Stimulated activated naive CD8-positive, alpha-beta T cell treated with anti-CD3 and anti-CD28 coated beads, Interleukin-15, Interleukin-2, amounts not matched to agents 100 ng/mL and 50 ng/mL, for 24 hours (primary cell): ENCODE measurements at regions not wholly inside any gene's neighbourhood (a gene's known extent, or its start where the extent isn't known, plus 50 kb on each side); places are given as distances from the start of the nearest gene placed in this dataset.
"Not testable (repeated sequence)": the region's sequence is repeated elsewhere in the genome, so short reads cannot be mapped to it uniquely, and the experiment has no call there.

ENCODE experiments used
- H3K27ac Mint-ChIP-seq: one replicate; pipeline ENCODE4 v1.8.0; 2021; ENCODE audit warnings: mild to moderate bottlenecking, mixed read lengths
- H3K27me3 Mint-ChIP-seq: one replicate; pipeline ENCODE4 v1.8.0; 2021; ENCODE audit warnings: mixed read lengths
- H3K36me3 Mint-ChIP-seq: one replicate; pipeline ENCODE4 v1.8.0; 2021; ENCODE audit warnings: low read depth, mixed read lengths
- H3K4me1 Mint-ChIP-seq: one replicate; pipeline ENCODE4 v1.8.0; 2021; ENCODE audit warnings: low read depth, mixed read lengths
- H3K4me3 Mint-ChIP-seq: one replicate; pipeline ENCODE4 v1.8.0; 2021; ENCODE audit warnings: mild to moderate bottlenecking, mixed read lengths
- H3K9me3 Mint-ChIP-seq: one replicate; pipeline ENCODE4 v1.8.0; 2021; ENCODE audit warnings: mixed read lengths

DNA sequence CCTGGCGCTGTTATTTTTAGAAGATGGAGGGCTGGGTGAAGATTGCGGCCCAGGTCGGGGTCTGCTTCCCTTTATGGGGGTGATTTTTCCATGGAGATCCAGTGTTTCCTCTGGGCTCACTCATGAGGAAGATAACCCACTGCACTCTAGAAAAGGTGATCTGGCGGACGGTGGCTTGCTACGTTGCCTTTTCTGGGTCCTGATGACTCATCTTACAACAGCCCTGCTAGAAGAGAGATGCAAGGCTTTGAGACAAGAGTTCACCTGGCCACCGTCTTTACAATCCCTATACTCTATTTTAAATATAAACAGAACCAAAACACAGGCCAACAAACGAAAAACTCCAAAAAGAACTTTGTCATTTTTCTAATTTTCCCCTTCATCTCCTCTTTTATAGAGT, 182.1 kb upstream of the EXOC2 start:
- H3K4me1 Mint-ChIP-seq: no peaks in the 10 kb centered on the region
- no peak overlapping the region for H3K27ac Mint-ChIP-seq
- no peaks in the 10 kb centered on the region for H3K9me3 Mint-ChIP-seq
- H3K4me3 Mint-ChIP-seq: no peak overlapping the region
- no peaks in the 10 kb centered on the region for H3K36me3 Mint-ChIP-seq
- peaks cover 18% of the 10 kb centered on the region for H3K27me3 Mint-ChIP-seq

DNA sequence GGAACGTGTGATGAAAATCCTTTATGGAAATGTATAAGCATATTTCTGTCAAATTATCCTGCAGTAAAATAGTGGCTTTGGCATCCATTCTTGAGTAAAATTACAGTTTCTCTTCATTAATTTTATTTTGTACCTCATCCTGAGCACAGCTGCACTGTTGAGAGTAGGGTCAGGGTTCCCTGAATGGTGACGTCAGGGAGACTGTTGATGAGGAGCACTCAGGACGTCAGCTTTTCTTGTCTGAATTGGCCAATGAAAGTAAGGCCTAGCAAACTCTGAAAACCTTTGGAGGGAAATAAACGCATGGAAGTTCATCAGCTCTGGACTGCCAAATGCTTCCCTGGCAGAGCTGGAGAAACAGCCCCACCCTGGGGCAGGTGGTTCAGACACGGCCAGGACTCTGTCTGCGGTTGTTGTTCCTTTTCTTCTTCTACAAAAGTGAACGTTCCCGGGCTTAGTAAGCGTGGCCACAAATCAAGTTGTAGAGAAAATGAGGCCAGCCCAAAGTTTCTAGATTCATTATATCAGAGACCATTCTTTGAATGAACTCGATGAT, 179.7 kb upstream of the EXOC2 start:
- no peak overlapping the region for H3K27ac Mint-ChIP-seq
- no peaks in the 10 kb centered on the region for H3K4me1 Mint-ChIP-seq
- H3K4me3 Mint-ChIP-seq: no peak overlapping the region
- no peaks in the 10 kb centered on the region for H3K9me3 Mint-ChIP-seq
- H3K36me3 Mint-ChIP-seq: no peaks in the 10 kb centered on the region
- H3K27me3 Mint-ChIP-seq: peaks cover 19% of the 10 kb centered on the region

DNA sequence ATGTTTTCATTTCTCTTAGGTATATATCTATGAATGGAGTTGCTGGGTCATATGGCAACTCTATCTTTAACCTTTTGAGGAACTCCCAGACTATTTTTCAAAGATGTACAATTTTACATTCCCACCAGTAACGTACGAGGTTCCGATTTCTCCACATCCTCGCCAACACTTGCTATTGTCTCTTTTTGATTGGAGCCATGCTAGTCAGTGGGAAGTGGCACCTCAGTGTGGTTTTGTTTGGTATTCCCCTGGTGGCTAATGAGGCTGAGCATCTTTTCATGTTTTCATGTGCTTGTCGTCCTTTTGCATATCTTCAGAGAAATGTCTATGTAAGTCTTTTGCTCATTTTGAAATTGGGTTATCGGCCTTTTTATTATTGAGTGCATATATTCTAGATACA, 178.6 kb upstream of the EXOC2 start:
- Mint-ChIP-seq H3K4me1 (no peaks in the 10 kb centered on the region), H3K36me3 (no peaks in the 10 kb centered on the region), H3K27me3 (peaks cover 15% of the 10 kb centered on the region), H3K9me3 (no peaks in the 10 kb centered on the region), H3K4me3 (no peak overlapping the region), H3K27ac (no peak overlapping the region)

DNA sequence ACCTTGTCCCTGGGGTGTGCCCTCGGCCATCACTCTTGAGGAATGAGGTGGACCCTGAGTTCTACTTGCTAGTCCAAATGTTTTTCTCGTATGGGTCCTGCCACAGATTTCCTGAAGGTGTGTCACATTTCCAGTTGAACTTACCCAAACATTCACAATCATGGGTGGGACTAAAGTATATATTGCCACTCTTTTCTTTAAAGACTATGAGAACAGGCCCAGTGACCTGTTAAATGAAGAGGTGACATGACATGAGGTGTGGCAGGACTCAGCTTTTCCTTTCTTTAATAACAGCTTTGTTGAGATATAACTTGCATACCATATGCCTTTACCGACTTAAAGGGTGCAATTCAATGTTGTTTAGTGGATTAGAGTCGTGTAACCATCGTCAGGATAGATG, 177.2 kb upstream of the EXOC2 start:
- Mint-ChIP-seq H3K4me1 (no peaks in the 10 kb centered on the region), H3K36me3 (no peaks in the 10 kb centered on the region), H3K27ac (no peak overlapping the region), H3K9me3 (no peaks in the 10 kb centered on the region), H3K4me3 (no peak overlapping the region), H3K27me3 (peaks cover 17% of the 10 kb centered on the region)

DNA sequence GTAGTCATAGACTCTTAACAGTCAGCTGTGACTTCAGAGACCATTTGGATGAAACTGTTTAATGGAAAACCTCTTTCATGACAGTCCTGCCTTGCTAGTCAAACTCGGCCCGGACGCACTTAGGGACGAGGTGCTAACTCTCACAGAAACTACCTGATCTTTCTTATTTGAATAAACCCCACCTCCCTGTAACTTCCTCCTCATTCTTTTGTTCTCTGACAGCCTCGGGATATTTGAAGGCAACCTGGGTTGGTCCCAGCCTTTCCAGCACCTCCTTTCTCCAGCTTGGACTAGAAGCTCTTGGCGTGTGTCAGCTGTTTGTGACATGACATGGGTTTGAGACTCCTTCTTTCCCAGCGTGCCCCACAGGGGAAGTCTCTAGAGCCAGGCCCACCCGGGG, 175.3 kb upstream of the EXOC2 start:
- H3K27me3 Mint-ChIP-seq: peaks cover 15% of the 10 kb centered on the region
- H3K4me1 Mint-ChIP-seq: no peaks in the 10 kb centered on the region
- H3K9me3 Mint-ChIP-seq: no peaks in the 10 kb centered on the region
- no peak overlapping the region for H3K27ac Mint-ChIP-seq
- H3K4me3 Mint-ChIP-seq: no peak overlapping the region
- no peaks in the 10 kb centered on the region for H3K36me3 Mint-ChIP-seq

DNA sequence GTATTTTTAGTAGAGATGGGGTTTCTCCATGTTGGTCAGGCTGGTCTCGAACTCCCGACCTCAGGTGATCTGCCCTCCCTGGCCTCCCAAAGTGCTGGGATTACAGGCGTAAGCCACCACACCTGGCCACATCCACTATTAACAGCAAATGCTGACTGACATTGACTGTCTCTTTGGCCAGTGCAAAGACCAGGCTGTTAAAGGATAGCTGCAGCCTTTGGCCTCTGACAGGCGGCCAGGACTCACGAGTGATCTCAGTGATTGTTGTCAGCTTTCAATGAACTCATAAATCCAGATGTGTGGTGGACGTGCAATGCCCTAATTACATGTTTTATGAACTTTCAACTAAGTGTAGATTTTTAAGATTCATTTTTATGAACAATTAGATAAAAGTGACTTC, 174.4 kb upstream of the EXOC2 start:
- no peak overlapping the region for H3K4me3 Mint-ChIP-seq
- H3K27me3 Mint-ChIP-seq: peaks cover 10% of the 10 kb centered on the region
- H3K27ac Mint-ChIP-seq: no peak overlapping the region
- no peaks in the 10 kb centered on the region for H3K4me1 Mint-ChIP-seq
- no peaks in the 10 kb centered on the region for H3K36me3 Mint-ChIP-seq
- no peaks in the 10 kb centered on the region for H3K9me3 Mint-ChIP-seq

DNA sequence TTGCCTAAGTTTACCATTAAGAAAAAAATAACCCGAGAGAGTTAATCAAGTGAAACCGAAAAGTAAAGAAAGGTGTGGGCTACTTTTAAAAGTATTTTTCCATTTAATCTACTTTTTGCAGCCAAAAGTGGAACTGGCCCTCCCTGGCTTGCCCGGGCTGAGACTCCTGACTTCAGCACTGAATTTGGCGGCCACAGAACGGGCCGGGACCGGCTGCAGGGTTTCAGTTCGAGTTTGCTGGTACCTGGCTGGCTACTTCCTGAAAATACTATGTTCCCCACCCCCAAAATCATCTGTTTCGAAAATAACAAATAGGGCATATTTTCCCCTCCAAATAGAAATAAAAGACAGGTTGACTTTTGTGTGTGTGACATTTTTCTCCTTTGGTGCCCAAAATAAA, 173.4 kb upstream of the EXOC2 start:
- no peaks in the 10 kb centered on the region for H3K36me3 Mint-ChIP-seq
- H3K9me3 Mint-ChIP-seq: no peaks in the 10 kb centered on the region
- H3K27me3 Mint-ChIP-seq: peaks cover 15% of the 10 kb centered on the region
- no peak overlapping the region for H3K27ac Mint-ChIP-seq
- H3K4me3 Mint-ChIP-seq: no peak overlapping the region
- no peaks in the 10 kb centered on the region for H3K4me1 Mint-ChIP-seq

DNA sequence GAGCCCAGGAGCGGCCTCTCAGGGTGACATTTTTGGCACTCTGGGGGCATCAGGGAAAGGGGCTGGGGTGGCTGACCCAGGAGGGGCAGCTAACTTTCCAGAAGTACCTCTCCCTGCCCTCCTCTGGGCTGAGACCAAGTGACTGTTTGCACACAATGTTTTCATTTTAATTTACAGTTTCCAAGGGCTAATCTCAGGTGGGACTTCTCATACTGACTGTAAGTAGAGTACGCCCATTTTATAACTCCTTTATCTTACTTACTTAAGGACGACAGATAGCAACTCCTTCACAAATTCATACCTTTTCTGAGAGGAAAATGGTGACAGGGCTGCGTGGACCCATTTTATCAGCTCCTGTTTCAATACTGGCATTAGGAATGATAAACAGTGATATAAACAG, 172.9 kb upstream of the EXOC2 start:
- Mint-ChIP-seq H3K27ac (no peak overlapping the region), H3K36me3 (no peaks in the 10 kb centered on the region), H3K27me3 (peaks cover 17% of the 10 kb centered on the region), H3K4me1 (no peaks in the 10 kb centered on the region), H3K9me3 (no peaks in the 10 kb centered on the region), H3K4me3 (no peak overlapping the region)

DNA sequence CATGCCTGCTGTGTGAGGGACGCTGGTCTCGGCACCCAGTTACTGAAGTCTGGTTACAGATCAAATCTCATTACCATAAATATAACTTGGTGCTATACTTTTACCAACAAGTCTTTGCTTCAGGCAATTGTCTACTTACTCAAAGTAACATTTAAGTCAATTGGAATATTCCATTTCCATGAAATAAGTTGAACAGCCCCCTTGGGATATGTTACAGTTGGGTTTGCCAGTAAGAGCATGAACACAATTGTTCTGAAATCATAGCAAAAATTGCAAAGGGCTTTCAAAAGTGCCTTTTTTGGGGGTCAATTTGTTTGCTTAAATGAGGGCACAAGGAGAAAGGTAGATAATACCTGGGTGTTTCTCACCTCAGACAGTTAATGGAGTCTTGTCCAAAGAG, 170.9 kb upstream of the EXOC2 start:
- no peaks in the 10 kb centered on the region for H3K4me1 Mint-ChIP-seq

DNA sequence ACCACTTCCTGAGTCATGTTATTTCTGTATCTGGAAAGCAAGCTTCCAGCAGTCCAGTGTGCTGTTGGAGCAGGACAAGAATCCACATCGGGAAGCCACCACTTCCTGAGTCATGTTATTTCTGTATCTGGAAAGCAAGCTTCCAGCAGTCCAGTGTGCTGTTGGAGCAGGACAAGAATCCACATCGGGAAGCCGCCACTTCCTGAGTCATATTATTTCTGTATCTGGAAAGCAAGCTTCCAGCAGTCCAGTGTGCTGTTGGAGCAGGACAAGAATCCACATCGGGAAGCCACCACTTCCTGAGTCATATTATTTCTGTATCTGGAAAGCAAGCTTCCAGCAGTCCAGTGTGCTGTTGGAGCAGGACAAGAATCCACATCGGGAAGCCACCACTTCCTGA, 170.2 kb upstream of the EXOC2 start:
- H3K9me3 Mint-ChIP-seq, H3K27ac Mint-ChIP-seq, H3K4me1 Mint-ChIP-seq, H3K36me3 Mint-ChIP-seq, H3K4me3 Mint-ChIP-seq: not testable (repeated sequence)
- peaks cover 22% of the 10 kb centered on the region for H3K27me3 Mint-ChIP-seq

More for the DNA sequence above, 170.9 kb upstream of the EXOC2 start:
- Mint-ChIP-seq H3K9me3 (no peaks in the 10 kb centered on the region), H3K36me3 (no peaks in the 10 kb centered on the region), H3K27me3 (peaks cover 20% of the 10 kb centered on the region), H3K4me3 (no peak overlapping the region), H3K27ac (no peak overlapping the region)

DNA sequence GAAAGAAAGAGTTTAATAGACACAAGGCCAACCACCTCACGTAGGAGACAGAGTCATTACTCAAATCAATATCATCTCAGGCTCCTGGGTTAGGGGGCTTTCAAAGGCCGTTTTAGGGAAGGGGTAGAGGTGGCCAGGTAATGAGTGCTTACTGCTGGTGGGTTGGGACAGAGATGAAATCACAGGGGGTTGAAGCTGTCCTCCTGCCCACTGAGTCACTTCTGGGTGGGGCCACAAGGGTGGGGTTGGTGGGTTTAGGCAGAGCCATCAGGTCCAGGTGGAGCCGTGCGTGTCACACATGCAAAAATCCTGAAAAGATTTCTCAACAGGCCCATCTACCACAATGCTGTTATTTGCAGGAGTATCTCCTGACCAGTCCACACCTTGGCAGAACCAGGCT, 167.0 kb upstream of the EXOC2 start:
- H3K4me3 Mint-ChIP-seq: no peak overlapping the region
- no peak overlapping the region for H3K27ac Mint-ChIP-seq
- no peaks in the 10 kb centered on the region for H3K4me1 Mint-ChIP-seq
- no peaks in the 10 kb centered on the region for H3K36me3 Mint-ChIP-seq
- H3K27me3 Mint-ChIP-seq: peaks cover 23% of the 10 kb centered on the region
- H3K9me3 Mint-ChIP-seq: no peaks in the 10 kb centered on the region

DNA sequence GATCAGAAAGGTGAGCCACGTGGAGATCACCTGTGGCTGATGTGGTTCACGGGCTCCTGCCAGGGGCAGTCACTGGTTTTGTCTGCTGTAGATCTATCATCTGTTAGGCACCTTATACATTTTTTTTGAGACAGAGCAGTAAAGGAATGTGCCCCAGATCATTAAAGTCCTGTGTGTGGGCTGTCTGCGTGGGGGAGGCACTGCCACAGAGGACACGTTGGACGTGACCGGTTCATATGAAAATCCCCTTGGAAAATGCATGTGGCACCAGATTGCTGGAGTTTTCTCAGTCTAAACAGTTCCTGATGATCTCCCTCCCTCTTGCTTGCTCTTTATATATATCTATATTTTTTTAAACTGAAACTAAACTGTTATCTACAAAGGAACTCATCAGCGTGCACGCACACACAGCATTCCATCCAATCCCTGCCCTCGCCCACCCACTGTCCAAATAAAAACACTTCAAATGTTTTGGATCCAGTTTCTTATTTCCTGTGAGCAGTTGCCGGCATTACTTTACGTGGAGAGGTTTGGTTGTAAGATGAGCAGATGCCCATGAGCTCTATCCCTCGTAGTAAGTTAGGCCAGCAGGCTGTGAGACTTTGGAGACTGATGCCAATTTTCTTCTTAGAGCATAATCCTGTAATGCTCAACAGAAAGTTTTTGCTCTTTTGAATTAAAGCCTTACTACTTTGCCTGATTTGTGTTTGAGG, 161.6 kb upstream of the EXOC2 start:
- Mint-ChIP-seq H3K36me3 (no peaks in the 10 kb centered on the region), H3K27ac (no peak overlapping the region), H3K9me3 (peaks cover 4% of the 10 kb centered on the region), H3K4me1 (no peaks in the 10 kb centered on the region), H3K4me3 (no peak overlapping the region), H3K27me3 (peaks cover 20% of the 10 kb centered on the region)

DNA sequence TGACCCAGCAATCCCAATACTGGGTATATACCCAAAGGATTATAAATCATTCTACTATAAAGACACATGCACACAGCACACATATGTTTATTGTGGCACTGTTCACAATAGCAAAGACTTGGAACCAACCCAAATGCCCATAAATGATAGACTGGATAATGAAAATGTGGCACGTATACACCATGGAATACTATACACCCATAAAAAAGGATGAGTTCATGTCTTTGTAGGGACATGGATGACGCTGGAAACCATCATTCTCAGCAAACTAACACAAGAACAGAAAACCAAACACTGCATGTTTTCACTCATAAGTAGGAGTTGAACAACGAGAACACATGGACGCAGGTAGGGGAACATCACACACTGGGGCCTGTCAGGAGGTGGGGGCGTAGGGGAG, 159.3 kb upstream of the EXOC2 start:
- H3K36me3 Mint-ChIP-seq, H3K9me3 Mint-ChIP-seq, H3K4me3 Mint-ChIP-seq, H3K27ac Mint-ChIP-seq, H3K4me1 Mint-ChIP-seq: not testable (repeated sequence)
- peaks cover 21% of the 10 kb centered on the region for H3K27me3 Mint-ChIP-seq

DNA sequence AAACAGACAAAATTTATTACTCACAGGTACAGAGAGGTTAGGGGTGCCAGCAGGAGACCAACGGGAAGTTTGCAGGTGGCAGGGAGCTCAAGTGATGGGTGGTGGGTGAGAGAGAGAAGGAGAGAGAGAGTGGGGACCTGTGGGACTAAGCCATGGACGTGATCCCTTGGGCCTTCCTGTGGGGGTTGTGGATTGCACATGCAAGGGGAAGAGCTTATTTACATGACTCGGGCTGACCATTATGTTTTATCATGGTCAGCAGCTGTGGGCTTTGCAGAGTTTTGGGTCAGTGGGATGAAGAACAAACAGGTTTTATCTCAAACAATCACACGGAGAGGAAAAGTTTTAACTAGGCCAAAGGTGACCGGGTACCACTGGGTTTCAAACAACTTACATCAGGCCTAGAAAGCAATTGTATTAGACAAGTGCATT, 156.2 kb upstream of the EXOC2 start:
- Mint-ChIP-seq H3K36me3 (no peaks in the 10 kb centered on the region), H3K27me3 (peaks cover 13% of the 10 kb centered on the region), H3K4me3 (no peak overlapping the region), H3K4me1 (no peaks in the 10 kb centered on the region), H3K27ac (no peak overlapping the region), H3K9me3 (peaks cover 4% of the 10 kb centered on the region)

DNA sequence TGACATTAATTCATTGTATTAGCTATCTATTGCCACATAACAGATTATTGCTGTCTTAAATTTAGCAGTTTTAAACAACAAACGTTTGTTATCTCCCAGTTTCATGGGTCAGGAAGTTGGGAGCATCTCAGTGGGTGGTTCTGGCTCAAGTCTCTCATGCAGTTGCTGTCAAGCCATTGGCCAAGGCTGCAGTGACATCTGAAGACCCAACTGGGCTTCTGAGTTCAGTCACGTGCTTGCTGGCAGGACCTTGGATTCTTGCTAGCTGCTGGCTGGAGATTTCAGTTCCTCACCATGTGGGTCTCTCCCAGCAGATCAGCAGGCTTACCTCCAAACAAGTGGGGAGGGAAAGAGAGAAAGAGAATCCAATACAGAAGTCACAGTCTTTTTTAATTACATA, 152.6 kb upstream of the EXOC2 start:
- H3K9me3 Mint-ChIP-seq: peaks cover under 1% of the 10 kb centered on the region
- no peak overlapping the region for H3K4me3 Mint-ChIP-seq
- peaks cover 23% of the 10 kb centered on the region for H3K27me3 Mint-ChIP-seq
- no peaks in the 10 kb centered on the region for H3K4me1 Mint-ChIP-seq
- H3K36me3 Mint-ChIP-seq: no peaks in the 10 kb centered on the region
- no peak overlapping the region for H3K27ac Mint-ChIP-seq

DNA sequence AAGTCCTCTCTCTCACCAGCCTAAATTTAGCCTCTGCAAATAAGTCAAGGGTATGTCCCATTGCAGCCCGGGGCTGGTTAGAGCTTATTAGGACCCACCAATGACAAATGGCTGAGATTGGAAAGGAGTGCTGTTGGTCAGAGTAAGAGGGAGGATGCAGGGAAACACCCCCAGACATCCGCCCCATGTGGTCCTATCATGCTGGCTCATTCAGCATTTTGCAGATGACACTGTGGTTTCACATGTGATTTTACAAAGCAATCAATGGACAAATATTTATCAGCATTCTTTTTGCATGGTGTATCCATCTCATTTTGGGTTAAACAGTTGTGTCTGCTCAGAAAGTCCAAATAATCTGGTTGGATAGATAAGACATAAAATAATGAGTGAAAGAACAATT, 152.2 kb upstream of the EXOC2 start:
- Mint-ChIP-seq H3K27me3 (peaks cover 26% of the 10 kb centered on the region), H3K36me3 (no peaks in the 10 kb centered on the region), H3K4me3 (no peak overlapping the region), H3K27ac (no peak overlapping the region), H3K9me3 (peaks cover 5% of the 10 kb centered on the region), H3K4me1 (no peaks in the 10 kb centered on the region)
